GM19099 (cell line): ENCODE measurements at regions not wholly inside any gene's neighbourhood (a gene's known extent, or its start where the extent isn't known, plus 50 kb on each side); places are given as distances from the start of the nearest gene placed in this dataset.

Experiments
- POLR2A ChIP-seq: IDR thresholded peaks from 3 replicates; pipeline ENCODE4 v1.6.1; 2011; ENCODE audit warnings: low read depth; ENCODE audit not compliant: insufficient read length; ENCODE audit errors: extremely low read depth

DNA sequence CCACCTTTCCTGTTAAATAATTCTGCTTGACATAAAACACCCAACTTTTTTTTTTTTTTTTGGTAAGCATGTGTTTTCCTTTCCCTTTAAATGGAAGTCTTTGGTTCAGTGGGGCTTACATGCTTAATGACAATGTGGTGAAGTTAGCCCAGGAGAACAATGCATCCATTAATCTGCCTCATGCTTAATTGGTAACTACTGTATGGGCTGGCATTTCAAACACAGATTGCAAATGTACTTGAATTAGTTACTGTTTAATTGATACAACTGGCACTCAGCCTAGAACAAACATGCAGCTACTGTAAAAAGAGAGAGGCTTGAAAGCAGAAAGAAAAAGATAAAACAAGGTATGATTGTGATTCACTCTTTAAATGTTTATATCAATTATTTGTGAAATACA lies 483.6 kb upstream of the NOX3 start:
- no peak for TF ChIP-seq POLR2A

DNA sequence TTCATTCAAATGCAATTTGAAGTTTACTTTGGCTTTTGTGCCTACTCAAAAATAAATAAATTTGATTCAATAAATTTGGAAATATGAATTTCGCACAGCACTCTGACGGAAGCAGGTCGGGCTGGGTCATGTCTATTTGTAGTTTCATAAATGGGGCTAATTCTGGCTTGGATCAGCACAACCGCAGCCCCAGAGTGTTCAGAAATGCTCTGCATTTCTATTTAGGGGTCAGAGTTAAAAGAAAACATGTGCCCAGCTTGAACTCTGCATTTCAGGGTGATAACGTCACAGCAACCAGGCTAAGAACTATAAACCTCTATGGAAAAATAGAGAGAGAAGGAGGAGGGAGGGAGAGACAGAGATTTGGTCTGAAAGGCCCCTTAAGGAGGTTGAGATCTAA lies 480.9 kb upstream of the NOX3 start:
- TF ChIP-seq POLR2A: no peak

DNA sequence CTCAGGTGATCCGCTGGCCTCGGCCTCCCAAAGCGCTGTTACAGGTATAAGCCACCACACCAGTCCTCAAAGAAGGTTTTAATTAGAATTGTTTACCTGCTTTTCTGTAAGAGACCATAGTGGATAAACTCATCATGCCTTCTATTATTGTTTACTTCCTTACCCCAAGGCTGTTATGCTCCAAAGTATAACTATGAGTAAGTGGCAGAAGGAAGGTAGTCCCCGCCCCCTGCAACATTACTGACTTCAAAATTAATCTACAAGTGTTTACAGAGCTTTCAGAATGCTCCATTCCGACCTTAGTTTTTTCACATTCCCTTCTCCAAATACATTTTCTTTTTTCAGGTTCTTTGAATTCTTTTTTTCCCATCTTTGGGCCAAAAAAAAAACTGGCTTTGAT lies 480.5 kb upstream of the NOX3 start:
- no peak for TF ChIP-seq POLR2A

DNA sequence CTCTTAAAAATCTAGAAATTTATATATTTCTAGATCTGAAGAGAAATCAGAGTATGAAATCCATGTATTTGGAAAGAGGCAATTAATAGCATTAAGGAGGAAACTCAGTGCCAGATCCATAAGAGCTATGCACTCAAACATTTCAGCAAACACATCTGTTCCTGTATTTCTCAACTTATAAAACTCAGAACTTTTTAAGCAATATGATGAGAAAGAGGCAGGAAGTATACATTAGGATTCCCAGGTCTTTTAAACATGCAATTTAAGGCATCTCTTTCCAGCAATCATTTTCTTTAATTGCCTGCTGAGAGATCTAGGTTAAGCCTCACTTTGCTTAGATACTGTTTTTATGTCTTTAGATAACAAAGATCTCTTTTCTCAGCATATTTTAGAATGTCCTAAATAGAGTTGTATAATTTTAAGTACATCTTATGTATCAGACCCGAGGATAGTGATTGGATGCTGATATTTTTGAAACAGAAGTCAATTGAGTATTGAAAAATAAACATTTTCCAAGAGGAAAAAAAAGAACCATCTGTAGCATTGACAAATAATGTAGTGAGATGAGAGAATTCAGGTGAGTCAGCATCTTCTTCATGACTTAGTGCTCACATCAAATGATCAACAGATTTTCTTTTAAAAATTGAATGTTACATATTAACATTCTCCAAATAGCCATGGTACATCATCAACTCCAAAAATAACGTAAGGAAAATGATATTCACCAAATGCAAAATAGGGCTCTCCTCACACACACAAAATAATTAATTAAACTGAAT lies 461.4 kb upstream of the NOX3 start:
- TF ChIP-seq POLR2A: no peak

DNA sequence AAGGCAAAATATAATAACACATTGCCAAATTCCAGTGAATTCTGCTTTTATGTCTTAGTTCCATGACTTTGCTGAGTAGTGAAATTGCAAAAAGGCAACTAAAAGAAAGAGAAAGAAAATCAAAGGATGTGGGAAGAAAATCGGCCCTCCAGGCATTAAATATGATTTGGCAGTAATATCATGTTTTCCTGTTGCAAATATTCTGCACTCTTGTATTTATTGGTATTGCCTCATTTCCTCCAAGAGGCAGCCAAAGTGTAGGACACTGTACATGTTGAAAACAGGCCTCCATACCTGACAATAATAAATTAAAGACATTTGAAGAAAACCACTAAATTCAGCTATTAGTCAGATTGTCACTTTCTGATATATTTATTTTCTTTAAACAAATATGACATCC lies 460.0 kb upstream of the NOX3 start:
- no peak for TF ChIP-seq POLR2A

DNA sequence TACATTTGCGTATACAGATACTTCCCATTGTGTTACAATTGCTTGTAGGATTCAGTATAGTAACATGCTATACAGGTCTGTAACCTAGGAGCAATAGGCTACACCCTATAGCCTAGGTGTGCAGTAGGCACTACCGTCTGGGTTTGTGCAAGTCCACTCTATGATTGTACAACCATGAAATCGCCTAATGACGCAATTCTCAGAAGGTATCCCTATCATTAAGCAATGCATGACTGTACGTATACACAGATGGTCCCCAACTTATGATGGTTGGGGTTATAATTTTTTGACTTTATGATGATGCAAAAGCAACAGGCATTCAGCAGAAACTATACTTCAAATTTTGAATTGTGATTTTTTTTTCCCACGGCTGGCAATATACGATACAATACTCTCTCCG lies 458.2 kb upstream of the NOX3 start:
- no peak for TF ChIP-seq POLR2A

DNA sequence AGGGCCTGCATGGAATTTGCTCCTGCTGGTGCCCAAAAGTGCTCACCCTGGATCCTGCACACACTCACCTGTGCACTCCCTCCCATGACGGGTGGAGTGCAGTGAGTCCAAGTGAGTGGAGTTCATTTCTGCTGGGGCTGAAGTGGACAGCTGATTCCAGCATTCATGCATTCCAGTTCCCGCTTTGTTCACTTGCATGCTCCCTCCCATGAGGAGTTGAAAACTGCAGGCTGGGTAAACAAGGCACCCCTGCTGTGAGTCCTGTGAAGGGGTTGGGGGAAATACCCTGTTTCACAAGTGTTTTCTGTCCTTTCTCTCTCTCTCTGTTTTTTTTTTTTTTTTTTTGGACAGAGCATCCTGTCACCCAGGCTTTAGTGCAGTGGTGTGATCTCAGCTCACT lies 454.1 kb upstream of the NOX3 start:
- no peak for TF ChIP-seq POLR2A

DNA sequence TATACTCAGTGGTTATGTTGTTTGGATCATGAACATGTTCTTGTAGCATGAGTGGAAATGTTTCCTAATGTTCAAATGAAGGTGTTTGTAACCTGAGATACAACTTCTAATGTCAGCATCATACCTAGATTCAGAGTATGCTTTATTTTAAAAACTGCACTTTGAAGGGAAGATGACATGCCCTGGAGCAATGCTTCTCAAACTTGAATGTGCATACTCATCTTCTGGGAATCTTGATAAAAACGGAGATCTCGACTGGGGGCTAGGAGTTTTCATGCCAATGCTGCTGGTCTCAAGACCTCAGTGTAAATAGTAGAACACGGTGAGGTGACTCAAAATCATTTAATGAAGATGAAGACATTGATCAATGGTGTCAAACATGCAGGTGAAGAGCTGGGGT lies 440.0 kb upstream of the NOX3 start:
- TF ChIP-seq POLR2A: no peak

DNA sequence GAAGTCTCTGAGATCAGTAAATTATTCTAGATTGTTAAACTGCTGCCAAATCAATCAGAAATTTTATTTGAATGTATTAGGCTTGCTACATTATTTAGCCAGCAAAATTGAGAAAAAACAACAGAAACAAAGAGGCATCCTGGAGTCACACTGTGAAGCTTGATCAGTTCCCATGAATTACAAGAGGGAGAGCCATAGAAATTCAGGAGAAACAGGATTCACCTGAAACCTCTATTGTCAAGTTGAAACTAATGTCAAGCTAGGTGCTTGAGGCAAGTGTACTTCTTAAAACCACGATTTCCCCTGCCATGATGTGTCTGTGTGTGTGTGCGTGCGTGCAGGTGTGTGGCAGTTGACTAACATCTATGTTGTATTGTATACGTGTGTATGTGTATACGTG lies 439.1 kb upstream of the NOX3 start:
- no peak for TF ChIP-seq POLR2A

DNA sequence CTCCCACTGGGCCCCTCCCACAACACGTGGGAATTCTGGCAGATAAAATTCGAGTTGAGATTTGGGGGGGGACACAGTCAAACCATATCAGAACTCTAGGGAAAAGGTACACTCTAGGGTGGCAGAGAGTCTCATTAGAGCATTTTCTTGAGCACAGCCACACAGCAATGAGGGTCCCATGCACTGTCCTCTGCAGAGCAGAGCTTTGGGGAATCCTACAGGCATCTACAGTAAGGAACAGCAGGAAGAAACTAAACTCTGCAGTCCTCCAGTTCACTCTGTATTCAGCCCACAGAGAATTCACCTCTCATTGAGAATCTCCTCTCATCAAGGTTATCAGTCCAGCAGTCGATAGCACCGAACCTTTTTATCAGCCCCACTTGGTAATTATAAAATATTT lies 438.6 kb upstream of the NOX3 start:
- no peak for TF ChIP-seq POLR2A

DNA sequence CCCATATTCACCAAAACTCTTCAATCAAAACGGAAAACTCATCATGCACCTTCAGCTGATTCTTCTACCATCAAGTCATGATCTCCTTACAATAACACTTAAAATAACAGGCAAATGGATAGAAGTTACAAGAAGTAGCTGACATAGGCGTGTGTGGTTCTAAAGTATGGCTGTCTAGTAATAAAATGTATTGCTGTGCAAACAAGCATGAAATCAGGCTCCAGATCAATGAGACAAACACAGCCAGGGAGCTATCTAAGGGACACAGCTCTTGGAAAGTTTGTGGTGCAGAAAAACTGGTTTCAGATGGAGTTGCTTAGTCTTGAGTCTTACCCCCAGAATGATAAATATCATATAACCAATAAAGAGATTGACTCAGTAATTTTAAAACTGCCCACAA lies 434.8 kb upstream of the NOX3 start:
- TF ChIP-seq POLR2A: no peak

DNA sequence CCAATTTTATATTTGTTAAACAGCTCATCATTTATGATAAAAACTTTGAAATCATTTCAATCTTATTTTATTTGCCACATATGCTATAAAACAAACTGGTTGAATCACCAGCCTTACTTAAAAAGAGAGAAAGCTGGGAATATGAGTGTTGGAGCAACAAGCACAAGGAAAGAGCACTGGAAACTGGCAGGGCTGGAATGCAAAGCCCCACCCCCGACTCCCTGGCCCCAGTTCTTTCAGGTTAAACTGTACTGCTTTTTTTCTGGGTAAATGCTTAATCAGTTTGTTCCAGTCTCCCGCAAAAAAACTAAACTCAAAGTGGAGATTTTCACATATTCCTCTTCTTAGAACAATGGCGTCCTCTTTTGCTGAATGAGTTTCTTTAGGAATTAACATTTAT lies 433.8 kb upstream of the NOX3 start:
- no peak for TF ChIP-seq POLR2A

DNA sequence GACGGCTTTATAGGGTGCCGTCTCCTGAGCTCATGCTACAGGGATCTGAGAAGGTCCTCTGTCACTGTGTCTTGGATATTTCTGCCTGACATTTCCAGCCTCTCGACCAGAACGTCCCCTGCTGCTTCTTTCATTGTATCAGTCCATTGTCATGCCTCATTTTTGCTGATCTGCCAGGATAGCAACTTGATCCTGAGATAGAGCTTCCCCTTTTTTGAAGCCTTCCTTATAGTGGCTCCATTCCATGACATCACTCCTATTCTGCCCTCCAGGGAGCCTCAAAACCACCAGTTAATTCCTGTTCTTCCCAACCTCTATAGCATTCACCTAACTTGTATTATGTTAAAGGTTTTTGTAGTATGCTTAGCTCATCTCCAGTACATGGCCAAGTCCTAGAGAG lies 431.8 kb upstream of the NOX3 start:
- TF ChIP-seq POLR2A: no peak

DNA sequence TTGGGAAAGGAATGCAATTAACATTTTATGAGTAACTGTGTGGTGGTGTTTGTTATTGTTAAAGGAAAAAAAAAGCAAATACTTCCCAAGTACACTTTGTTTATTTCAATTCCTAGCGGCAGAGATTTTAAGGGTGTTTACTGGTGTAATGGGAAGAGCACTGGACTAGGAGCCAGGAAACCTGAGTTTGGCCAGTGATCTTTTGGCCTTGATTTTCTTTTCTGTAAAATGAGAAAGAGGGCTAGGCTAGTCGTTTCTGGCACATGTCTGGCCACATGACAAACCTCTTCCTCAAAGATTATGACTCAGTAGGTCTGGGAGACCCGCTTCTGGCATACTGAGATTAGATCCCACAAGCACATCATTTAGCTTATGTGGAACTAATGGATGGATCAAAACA lies 428.1 kb upstream of the NOX3 start:
- TF ChIP-seq POLR2A: no peak

DNA sequence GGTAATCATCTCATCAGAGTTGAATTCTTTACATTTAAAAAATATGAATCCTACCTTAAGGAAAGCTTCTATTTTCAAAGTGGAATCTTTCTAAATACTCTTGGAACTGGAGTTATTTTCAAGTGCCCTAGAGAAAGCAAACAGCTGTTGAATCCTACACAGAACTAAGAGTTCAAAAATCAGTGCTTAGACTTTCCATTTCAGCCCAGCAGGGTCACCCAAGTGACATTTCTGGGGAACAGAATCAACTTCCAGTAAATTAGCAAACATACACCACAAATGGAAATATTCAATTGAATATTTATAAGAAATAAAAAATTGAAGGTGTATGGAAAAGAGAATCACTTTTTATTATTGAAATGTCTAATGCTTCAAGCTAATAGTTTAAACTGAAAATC lies 427.7 kb upstream of the NOX3 start:
- no peak for TF ChIP-seq POLR2A

DNA sequence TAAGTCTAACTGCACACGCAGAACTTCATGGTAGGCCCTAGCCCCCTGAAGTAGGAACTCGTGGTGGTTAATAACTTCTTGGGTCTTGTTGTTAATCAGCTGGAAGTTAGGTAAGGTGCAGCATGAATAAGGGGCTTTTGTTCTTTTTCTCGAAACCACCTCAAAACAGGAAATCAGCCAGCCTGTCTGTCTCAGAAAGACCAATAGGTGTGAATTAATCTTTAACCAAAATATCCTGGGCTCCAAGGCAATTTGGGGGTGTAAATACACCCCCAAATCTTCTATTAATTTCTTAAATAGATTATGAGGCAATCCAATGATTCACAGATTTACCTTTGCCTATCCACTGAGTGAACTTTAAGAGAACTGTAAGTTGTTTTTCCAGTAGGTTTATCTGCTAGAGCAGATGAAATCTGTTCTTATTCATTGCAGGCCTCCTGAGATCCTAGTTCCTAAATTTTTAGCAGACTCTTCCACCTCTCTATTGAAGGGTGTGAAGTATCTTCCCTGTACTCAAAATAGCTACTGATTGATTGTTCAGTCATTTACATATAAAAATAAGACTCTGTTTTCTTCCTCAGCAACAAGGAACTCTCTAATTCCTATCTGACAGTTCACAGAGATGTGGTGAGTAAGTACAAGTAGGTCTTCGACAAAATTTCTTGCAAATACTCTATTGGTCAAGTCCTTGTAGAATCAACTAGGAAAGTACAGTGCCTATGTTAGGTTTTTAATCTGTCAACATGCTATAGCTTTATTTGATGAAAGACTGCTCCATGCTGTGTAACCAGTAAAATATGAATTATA lies 427.1 kb upstream of the NOX3 start:
- peak; percentile 27 for TF ChIP-seq POLR2A
